Left ventricle myocardium inferior (tissue), 1 donor: ENCODE measurements at regions not wholly inside any gene's neighbourhood (a gene's known extent, or its start where the extent isn't known, plus 50 kb on each side); places are given as distances from the start of the nearest gene placed in this dataset.
A peak's percentile ranks its signal among the peaks of the same experiment; 100 is the strongest.

Experiments used
- DNase-seq: peaks from one replicate; pipeline ENCODE4 v3.0.0-alpha.2; 2020
- H3K27ac ChIP-seq: fragments of 200-600 bp; replicated peaks from 2 replicates; pipeline ENCODE4 v1.8.0; 2021
- H3K27me3 ChIP-seq: fragments of 200-600 bp; 2 replicates; pipeline ENCODE4 v1.8.0; 2021; ENCODE audit warnings: low read depth
- H3K36me3 ChIP-seq: fragments of 200-600 bp; 2 replicates; pipeline ENCODE4 v1.8.0; 2021
- H3K4me1 ChIP-seq: fragments of 200-600 bp; 2 replicates; pipeline ENCODE4 v1.8.0; 2021
- H3K4me3 ChIP-seq: fragments of 200-600 bp; 2 replicates; pipeline ENCODE4 v1.8.0; 2021; ENCODE audit warnings: mild to moderate bottlenecking, moderate library complexity
- H3K9me3 ChIP-seq: fragments of 200-600 bp; replicated peaks from 2 replicates; pipeline ENCODE4 v1.8.0; 2021
- CTCF ChIP-seq: fragments of 200-600 bp; IDR thresholded peaks from 2 replicates; pipeline ENCODE4 v1.8.0; 2021; ENCODE audit warnings: antibody characterized with exemption, mild to moderate bottlenecking, borderline replicate concordance
- intact Hi-C: fragments of 100-400 bp; cut with micrococcal nuclease; formaldehyde crosslinking; loops from one replicate; pipeline ENCODE4 v1.11.0; 2022
- donor health status: DM: no; HTN: yes; CAD: no; lungs with severe emphysema.

- no peaks in the 10 kb centered on the region for H3K36me3 ChIP-seq
- no peak overlapping the region for H3K4me3 ChIP-seq
- no peaks in the 10 kb centered on the region for H3K9me3 ChIP-seq
- peaks cover 3% of the 10 kb centered on the region for H3K4me1 ChIP-seq
- intact Hi-C loops, result no loop called here
- peak overlapping the region; percentile 77 for H3K27ac ChIP-seq
- peaks cover 5% of the 10 kb centered on the region for H3K27me3 ChIP-seq
- DNase-seq, result no peak
- no peak for TF ChIP-seq CTCF
Observed at GRCh38 chr14:22088614-22089342, 415.2 kb upstream of the OR4E1 start.

GRCh38 chr14:22086131-22086530 is 412.5 kb upstream of the OR4E1 start:
- no peak overlapping the region for H3K27ac ChIP-seq
- H3K4me1 ChIP-seq, result peaks cover 3% of the 10 kb centered on the region
- intact Hi-C loops, result no loop called here
- no peaks in the 10 kb centered on the region for H3K36me3 ChIP-seq
- no peak for DNase-seq
- H3K9me3 ChIP-seq, result no peaks in the 10 kb centered on the region
- TF ChIP-seq CTCF, result no peak
- H3K4me3 ChIP-seq, result no peak overlapping the region
- H3K27me3 ChIP-seq, result peaks cover 10% of the 10 kb centered on the region

GRCh38 chr14:22084393-22085281 is 411.0 kb upstream of the OR4E1 start:
- intact Hi-C loops, result no loop called here
- Histone ChIP-seq H3K27ac (no peak overlapping the region), H3K27me3 (peaks cover 9% of the 10 kb centered on the region), H3K4me1 (peaks cover 3% of the 10 kb centered on the region), H3K4me3 (no peak overlapping the region), H3K36me3 (no peaks in the 10 kb centered on the region), H3K9me3 (no peaks in the 10 kb centered on the region)
- peak; percentile 84 for TF ChIP-seq CTCF
- DNase-seq, result no peak

- TF ChIP-seq CTCF, result no peak
- Histone ChIP-seq H3K36me3 (no peaks in the 10 kb centered on the region), H3K27ac (no peak overlapping the region), H3K4me3 (no peak overlapping the region), H3K27me3 (peaks cover 5% of the 10 kb centered on the region), H3K9me3 (no peaks in the 10 kb centered on the region), H3K4me1 (no peaks in the 10 kb centered on the region)
- intact Hi-C loops, result no loop called here
- DNase-seq, result no peak
Observed at GRCh38 chr14:22081337-22081736, 407.7 kb upstream of the OR4E1 start.

GRCh38 chr14:22079766-22080165 is 406.1 kb upstream of the OR4E1 start:
- DNase-seq, result no peak
- intact Hi-C loops, result no loop called here
- Histone ChIP-seq H3K27me3 (peaks cover 5% of the 10 kb centered on the region), H3K27ac (no peak overlapping the region), H3K4me3 (no peak overlapping the region), H3K9me3 (no peaks in the 10 kb centered on the region), H3K36me3 (no peaks in the 10 kb centered on the region), H3K4me1 (no peaks in the 10 kb centered on the region)
- TF ChIP-seq CTCF, result no peak
